ENCODE measurements at regions not wholly inside any gene's neighbourhood (a gene's known extent, or its start where the extent isn't known, plus 50 kb on each side); places are given as distances from the start of the nearest gene placed in this dataset.

DNA sequence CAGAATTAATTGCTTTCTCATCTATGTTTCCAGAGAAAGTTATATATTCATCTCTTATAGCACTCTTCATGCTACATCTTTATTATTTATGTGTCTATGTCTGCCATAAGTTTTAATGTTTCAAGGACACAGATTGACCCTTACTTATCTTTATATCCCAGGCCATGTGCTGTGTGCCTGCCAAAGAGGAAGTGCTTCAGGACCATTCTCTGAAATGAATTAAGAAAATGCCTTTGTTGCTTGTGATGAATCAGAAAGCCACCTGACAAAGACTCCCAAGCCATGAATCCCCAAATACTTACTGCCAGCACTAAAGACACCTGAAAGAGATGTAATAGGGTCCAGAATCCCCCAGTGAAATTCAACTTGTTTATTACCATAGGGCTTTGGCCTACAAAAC, 342.1 kb upstream of the C1orf87 start:
- TF ChIP-seq CTCF (tag by site-specific recombination; IDR thresholded peaks at IDR 0.05) (no peak), ZBTB7A (tag by site-specific recombination; IDR thresholded peaks at IDR 0.05; ENCODE audit: low read depth) (no peak), ZNF707 (tag by site-specific recombination; IDR thresholded peaks at IDR 0.05) (no peak), ZNF561 (tag by site-specific recombination; IDR thresholded peaks at IDR 0.05; ENCODE audit: borderline replicate concordance) (no peak), ZNF777 (tag by site-specific recombination; IDR thresholded peaks at IDR 0.05; ENCODE audit: borderline replicate concordance) (no peak), ZNF629 (tag by site-specific recombination; IDR thresholded peaks at IDR 0.05) (no peak), ZNF174 (tag by site-specific recombination; IDR thresholded peaks at IDR 0.05) (no peak)
- TF ChIP-seq, protein P1, sequence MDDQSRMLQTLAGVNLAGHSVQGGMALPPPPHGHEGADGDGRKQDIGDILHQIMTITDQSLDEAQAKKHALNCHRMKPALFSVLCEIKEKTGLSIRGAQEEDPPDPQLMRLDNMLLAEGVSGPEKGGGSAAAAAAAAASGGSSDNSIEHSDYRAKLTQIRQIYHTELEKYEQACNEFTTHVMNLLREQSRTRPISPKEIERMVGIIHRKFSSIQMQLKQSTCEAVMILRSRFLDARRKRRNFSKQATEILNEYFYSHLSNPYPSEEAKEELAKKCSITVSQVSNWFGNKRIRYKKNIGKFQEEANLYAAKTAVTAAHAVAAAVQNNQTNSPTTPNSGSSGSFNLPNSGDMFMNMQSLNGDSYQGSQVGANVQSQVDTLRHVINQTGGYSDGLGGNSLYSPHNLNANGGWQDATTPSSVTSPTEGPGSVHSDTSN (CRISPR knock-in tag; IDR thresholded peaks at IDR 0.05) = no peak
- TF ChIP-seq, protein P2, sequence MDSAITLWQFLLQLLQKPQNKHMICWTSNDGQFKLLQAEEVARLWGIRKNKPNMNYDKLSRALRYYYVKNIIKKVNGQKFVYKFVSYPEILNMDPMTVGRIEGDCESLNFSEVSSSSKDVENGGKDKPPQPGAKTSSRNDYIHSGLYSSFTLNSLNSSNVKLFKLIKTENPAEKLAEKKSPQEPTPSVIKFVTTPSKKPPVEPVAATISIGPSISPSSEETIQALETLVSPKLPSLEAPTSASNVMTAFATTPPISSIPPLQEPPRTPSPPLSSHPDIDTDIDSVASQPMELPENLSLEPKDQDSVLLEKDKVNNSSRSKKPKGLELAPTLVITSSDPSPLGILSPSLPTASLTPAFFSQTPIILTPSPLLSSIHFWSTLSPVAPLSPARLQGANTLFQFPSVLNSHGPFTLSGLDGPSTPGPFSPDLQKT (IDR thresholded peaks at IDR 0.05; ENCODE audit: borderline replicate concordance, low read depth, low read length) = no peak

Data from HEK293 (cell line).